Transverse colon (tissue), 4 donors: ENCODE measurements at regions not wholly inside any gene's neighbourhood (a gene's known extent, or its start where the extent isn't known, plus 50 kb on each side); places are given as distances from the start of the nearest gene placed in this dataset.
"Not testable (repeated sequence)": the region's sequence is repeated elsewhere in the genome, so short reads cannot be mapped to it uniquely, and the experiment has no call there.

Experiments
- DNase-seq: peaks from one replicate; pipeline ENCODE4 v3.0.0-alpha.2; 2019
- H3K27ac ChIP-seq, 4 donors: fragments of 200-600 bp; sonication (generic); 2 replicates each; pipeline ENCODE4 v1.5.1; 2016 to 2018; ENCODE audit warnings: inconsistent platforms in 4 of 4
- H3K27me3 ChIP-seq: fragments of 200-600 bp; sonication (generic); 2 replicates; pipeline ENCODE4 v1.5.1; 2017; ENCODE audit warnings: inconsistent platforms
- H3K36me3 ChIP-seq, 4 donors: fragments of 200-600 bp; sonication (generic); 2 replicates each; pipeline ENCODE4 v1.5.1; 2017 to 2019; ENCODE audit warnings: inconsistent platforms in 4 of 4
- H3K4me1 ChIP-seq, 4 donors: fragments of 200-600 bp; sonication (generic); 2 replicates each; pipeline ENCODE4 v1.5.1; 2017 to 2020; ENCODE audit warnings: inconsistent platforms in 4 of 4
- H3K4me3 ChIP-seq, 4 donors: fragments of 200-600 bp; sonication (generic); 1 replicate in 1 of 4; 2 replicates in 3 of 4; pipeline versions ENCODE4 v1.5.1 to v1.6.1; 2017 to 2019; ENCODE audit warnings: inconsistent platforms in 4 of 4
- H3K9me3 ChIP-seq, 2 donors: fragments of 200-600 bp; sonication (generic); 2 replicates each; pipeline ENCODE4 v1.5.1; 2017 to 2019; ENCODE audit warnings: inconsistent platforms in 2 of 2
- EP300 ChIP-seq: sonication (generic); formaldehyde crosslinking; IDR thresholded peaks from one replicate; pipeline ENCODE4 v1.6.1; 2017; ENCODE audit warnings: antibody characterized with exemption, low read depth
- POLR2A ChIP-seq: fragments of 450-650 bp; IDR thresholded peaks from one replicate; pipeline ENCODE4 v1.6.1; 2016; ENCODE audit warnings: antibody characterized with exemption, mild to moderate bottlenecking, moderate library complexity
- POLR2AphosphoS5 ChIP-seq, 3 donors: sonication (generic); formaldehyde crosslinking; IDR thresholded peaks; one replicate each; pipeline ENCODE4 v1.6.1; 2016; ENCODE audit warnings: antibody characterized with exemption in 3 of 3
- WGBS, 2 donors: methylation state at CpG; one replicate each; pipeline ENCODE4 v1.1.5; 2018; ENCODE audit warnings: low coverage in 1 of 2; 5-methylcytosine and 5-hydroxymethylcytosine counted together
- in situ Hi-C, 4 donors: fragments of 200-750 bp; cut with MboI; loops; one replicate each; pipeline versions ENCODE4 v1.15.0 to v1.15.1; 2017; ENCODE audit warnings: low sequenced_read_pairs in 3 of 4, low pct_ligation_motif_present in 1 of 4, low pct_unique_long_range_greater_than_20kb in 1 of 4
- intact Hi-C: fragments of 100-400 bp; cut with DNase I; formaldehyde crosslinking; loops from one replicate; pipeline ENCODE4 v1.15.1; 2023; ENCODE audit warnings: low total_unique reads
- TF ChIP-seq, protein P1 (sequence below), 5 experiments: fragments of 200-600 bp in 3 of 5; fragments of 450-650 bp in 2 of 5; sonication (generic) in 3 of 5; IDR thresholded peaks; 1 replicate in 2 of 5; 2 replicates in 3 of 5; pipeline ENCODE4 v1.5.1; 2016 to 2017; ENCODE audit warnings: antibody characterized with exemption in 5 of 5, inconsistent platforms in 3 of 5, mild to moderate bottlenecking in 2 of 5, moderate library complexity in 1 of 5

DNA sequence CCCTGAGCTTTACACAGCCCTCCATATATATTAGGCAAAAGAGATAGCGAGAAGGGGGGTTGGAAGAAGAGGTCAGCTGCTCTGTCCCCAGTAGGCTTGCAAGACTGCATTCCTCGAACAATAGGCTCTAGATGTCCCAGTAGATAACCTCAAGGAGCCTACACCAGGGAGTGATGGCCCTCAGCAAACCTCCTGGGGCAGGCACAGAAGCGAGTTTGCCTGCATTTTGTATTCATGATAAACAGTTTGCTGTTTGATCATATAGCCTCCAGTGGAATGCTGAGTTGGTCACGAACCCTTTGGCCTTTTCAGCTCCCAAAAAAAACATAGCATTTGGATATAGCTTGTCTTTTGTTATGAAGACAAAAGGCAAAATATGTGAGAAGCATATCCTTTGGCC, 95.1 kb upstream of the GRAMD1B start:
- no peak overlapping the region for H3K27ac ChIP-seq
- WGBS, 2 donors, result 60 to 78% methylated on average over 1 to 4 of the region's 4 CpGs
- intact Hi-C loops, result no loop called here
- no peak for DNase-seq
- peaks cover 5% of the 10 kb centered on the region for H3K27me3 ChIP-seq
- no peaks in the 10 kb centered on the region for H3K9me3 ChIP-seq
- H3K36me3 ChIP-seq, result no peaks in the 10 kb centered on the region
- no peaks in the 10 kb centered on the region for H3K4me1 ChIP-seq
- TF ChIP-seq, protein P1, sequence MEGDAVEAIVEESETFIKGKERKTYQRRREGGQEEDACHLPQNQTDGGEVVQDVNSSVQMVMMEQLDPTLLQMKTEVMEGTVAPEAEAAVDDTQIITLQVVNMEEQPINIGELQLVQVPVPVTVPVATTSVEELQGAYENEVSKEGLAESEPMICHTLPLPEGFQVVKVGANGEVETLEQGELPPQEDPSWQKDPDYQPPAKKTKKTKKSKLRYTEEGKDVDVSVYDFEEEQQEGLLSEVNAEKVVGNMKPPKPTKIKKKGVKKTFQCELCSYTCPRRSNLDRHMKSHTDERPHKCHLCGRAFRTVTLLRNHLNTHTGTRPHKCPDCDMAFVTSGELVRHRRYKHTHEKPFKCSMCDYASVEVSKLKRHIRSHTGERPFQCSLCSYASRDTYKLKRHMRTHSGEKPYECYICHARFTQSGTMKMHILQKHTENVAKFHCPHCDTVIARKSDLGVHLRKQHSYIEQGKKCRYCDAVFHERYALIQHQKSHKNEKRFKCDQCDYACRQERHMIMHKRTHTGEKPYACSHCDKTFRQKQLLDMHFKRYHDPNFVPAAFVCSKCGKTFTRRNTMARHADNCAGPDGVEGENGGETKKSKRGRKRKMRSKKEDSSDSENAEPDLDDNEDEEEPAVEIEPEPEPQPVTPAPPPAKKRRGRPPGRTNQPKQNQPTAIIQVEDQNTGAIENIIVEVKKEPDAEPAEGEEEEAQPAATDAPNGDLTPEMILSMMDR (IDR thresholded peaks at IDR 0.05), result no peak
- TF ChIP-seq POLR2AphosphoS5 (IDR thresholded peaks at IDR 0.05) (no peak), POLR2A (no peak), EP300 (no peak)
- no peak overlapping the region for H3K4me3 ChIP-seq
- in situ Hi-C loops, result no loop called here

DNA sequence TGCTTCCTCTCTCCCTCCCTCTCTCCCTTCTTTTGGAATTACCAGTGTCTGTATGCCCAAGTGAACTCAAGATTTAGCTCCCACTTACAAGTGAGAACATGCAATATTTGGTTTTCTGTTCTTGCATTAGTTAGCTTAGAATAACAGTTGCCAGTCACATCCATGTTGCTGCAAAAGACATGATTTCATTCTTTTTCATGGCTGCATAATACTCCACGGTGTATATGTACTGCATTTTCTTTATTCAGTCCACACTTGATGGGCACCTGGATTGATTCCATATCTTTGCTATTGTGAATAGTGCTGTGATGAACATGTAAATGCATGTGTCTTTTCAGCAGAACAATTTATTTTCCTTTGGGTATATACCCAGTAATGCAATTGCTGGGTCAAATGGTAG, 97.5 kb upstream of the GRAMD1B start:
- 88 to 94% methylated on average over 1 of the region's 1 CpG for WGBS, 2 donors
- H3K4me3 ChIP-seq, DNase-seq, H3K27ac ChIP-seq, H3K36me3 ChIP-seq, H3K4me1 ChIP-seq, in situ Hi-C loops, intact Hi-C loops, H3K27me3 ChIP-seq, H3K9me3 ChIP-seq: not testable (repeated sequence)

DNA sequence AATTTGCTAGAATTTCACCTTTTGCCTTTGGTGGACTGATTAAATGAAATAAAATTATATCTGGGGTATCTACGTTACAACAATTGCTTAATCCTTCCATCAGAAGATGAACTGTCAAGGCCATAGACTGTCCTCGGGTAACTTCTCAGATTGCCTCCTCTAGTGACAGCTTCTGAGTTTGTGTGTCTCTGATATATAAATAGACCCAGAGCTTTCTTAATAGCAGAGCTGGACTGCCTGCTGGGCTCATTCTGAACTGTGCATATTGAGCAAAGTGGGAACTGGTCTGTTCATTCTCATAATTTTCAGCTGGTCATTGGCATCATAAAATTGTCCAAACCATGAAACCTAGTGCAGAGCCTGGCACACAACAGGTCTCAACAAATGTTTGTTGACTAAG, 99.1 kb upstream of the GRAMD1B start:
- in situ Hi-C loops, result no loop called here
- no peaks in the 10 kb centered on the region for H3K36me3 ChIP-seq
- H3K27ac ChIP-seq, result no peak overlapping the region
- no peak for DNase-seq
- H3K9me3 ChIP-seq, result no peaks in the 10 kb centered on the region
- peaks cover 5% of the 10 kb centered on the region for H3K27me3 ChIP-seq
- no peaks in the 10 kb centered on the region for H3K4me1 ChIP-seq
- TF ChIP-seq EP300 (no peak), POLR2A (no peak), POLR2AphosphoS5 (IDR thresholded peaks at IDR 0.05) (no peak)
- TF ChIP-seq, protein P1 (IDR thresholded peaks at IDR 0.05), result no peak
- H3K4me3 ChIP-seq, result no peak overlapping the region
- intact Hi-C loops, result no loop called here
- WGBS, 2 donors, result 74 to 77% methylated on average over 2 of the region's 2 CpGs

DNA sequence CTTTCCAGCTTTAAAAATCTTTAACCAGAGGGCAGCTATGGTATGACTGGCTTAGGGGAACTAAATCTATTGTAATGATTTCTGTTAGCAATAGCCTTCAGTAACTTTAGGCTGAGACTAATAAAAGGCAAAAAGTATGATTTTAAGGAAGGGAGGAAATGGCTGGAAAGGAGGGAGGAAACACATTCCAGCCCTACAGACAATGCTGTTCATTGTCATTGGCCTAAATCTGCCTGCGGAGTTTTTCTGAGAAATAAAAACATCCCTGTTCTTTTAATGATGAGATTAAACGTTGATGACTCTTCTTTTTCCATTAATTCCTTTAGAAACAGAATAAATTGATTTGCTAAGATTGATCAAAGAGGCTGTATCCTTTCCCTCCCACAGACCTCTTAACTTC, 99.6 kb upstream of the GRAMD1B start:
- Histone ChIP-seq H3K4me1 (no peaks in the 10 kb centered on the region), H3K27ac (no peak overlapping the region), H3K36me3 (no peaks in the 10 kb centered on the region), H3K9me3 (no peaks in the 10 kb centered on the region), H3K4me3 (no peak overlapping the region), H3K27me3 (peaks cover 3% of the 10 kb centered on the region)
- intact Hi-C loops (no loop called here), in situ Hi-C loops (no loop called here)
- no peak for DNase-seq
- TF ChIP-seq POLR2A, result no peak
- TF ChIP-seq EP300, result no peak
- TF ChIP-seq, protein P1 (IDR thresholded peaks at IDR 0.05), result no peak
- no peak for TF ChIP-seq POLR2AphosphoS5 (IDR thresholded peaks at IDR 0.05)
- WGBS, 2 donors, result 69 to 84% methylated on average over 2 of the region's 2 CpGs

DNA sequence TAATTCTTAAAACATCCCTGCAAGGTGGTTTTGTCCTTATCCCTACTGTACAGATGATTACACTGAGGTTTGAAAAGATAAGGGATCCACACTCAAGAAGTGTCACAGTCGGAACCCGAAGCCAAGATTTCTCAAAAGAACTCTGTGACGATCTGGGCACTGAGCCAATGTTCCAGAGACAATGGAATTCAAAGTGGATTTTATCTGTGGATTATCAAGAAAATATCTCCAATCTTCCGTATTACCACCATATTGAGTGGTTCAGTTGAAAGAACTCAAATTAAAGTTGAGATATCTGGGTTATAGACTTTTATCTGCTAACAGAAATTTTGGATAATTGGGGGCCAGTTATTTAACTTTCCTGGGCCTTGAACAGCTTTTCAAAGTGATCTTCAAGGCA, 100.0 kb upstream of the GRAMD1B start:
- no peak for DNase-seq
- 53 to 60% methylated on average over 4 of the region's 4 CpGs for WGBS, 2 donors
- Histone ChIP-seq H3K4me3 (no peak overlapping the region), H3K4me1 (no peaks in the 10 kb centered on the region), H3K36me3 (no peaks in the 10 kb centered on the region), H3K9me3 (no peaks in the 10 kb centered on the region), H3K27me3 (no peaks in the 10 kb centered on the region), H3K27ac (no peak overlapping the region)
- intact Hi-C loops (no loop called here), in situ Hi-C loops (no loop called here)
- TF ChIP-seq, protein P1 (IDR thresholded peaks at IDR 0.05), result no peak
- TF ChIP-seq POLR2A (no peak), EP300 (no peak), POLR2AphosphoS5 (IDR thresholded peaks at IDR 0.05) (no peak)
